Left cardiac atrium (tissue), 4 donors: ENCODE measurements at regions not wholly inside any gene's neighbourhood (a gene's known extent, or its start where the extent isn't known, plus 50 kb on each side); places are given as distances from the start of the nearest gene placed in this dataset.

Source experiments
- ATAC-seq, 2 donors: fragments of 200-7000 bp; cut with Tn5 transposase; one replicate each; pipeline ENCODE4 v1.9.1; 2020; ENCODE audit warnings: mild to moderate bottlenecking in 2 of 2, moderate library complexity in 2 of 2
- DNase-seq: peaks from one replicate; pipeline ENCODE4 v3.0.0-alpha.2; 2020
- intact Hi-C, 2 donors: fragments of 100-400 bp; cut with DNase I; formaldehyde crosslinking; loops; one replicate each; pipeline versions ENCODE4 v1.14.1 to v1.15.1; 2022 to 2023
- donor health status: DM: no; HTN: yes; CAD: no.
- donor health status: DM: no; HTN: yes; CAD: no; lungs with severe emphysema.
- donor health status: DM: yes; HTN: yes; CAD: no.
- donor health status: Dilated cardiomyopathy.

- no peak for ATAC-seq
Measured at GRCh38 chr7:35581605-35582210, 113.2 kb downstream of the HERPUD2 start.

GRCh38 chr7:35576031-35576573, 118.8 kb downstream of the HERPUD2 start:
- peak in 1 of 2 donors; percentile 29 for ATAC-seq
- intact Hi-C loops: no loop called here
- no peak for DNase-seq

More at GRCh38 chr7:35581605-35582210, 113.2 kb downstream of the HERPUD2 start:
- DNase-seq: no peak
- intact Hi-C loops: no loop called here

GRCh38 chr7:35571611-35572240, 123.2 kb downstream of the HERPUD2 start:
- intact Hi-C loops: no loop called here
- ATAC-seq: peak in 1 of 2 donors; percentile 52

GRCh38 chr7:35570937-35571336, 124.0 kb downstream of the HERPUD2 start:
- peak in 1 of 2 donors; percentile 40 for ATAC-seq
- intact Hi-C loops: no loop called here
- no peak for DNase-seq

More at GRCh38 chr7:35571611-35572240, 123.2 kb downstream of the HERPUD2 start:
- no peak for DNase-seq

GRCh38 chr7:35565927-35566326, 129.0 kb downstream of the HERPUD2 start:
- ATAC-seq: no peak
- intact Hi-C loops: no loop called here
- DNase-seq: no peak

GRCh38 chr7:35558841-35559240, 136.1 kb downstream of the HERPUD2 start:
- DNase-seq: no peak
- intact Hi-C loops: no loop called here
- ATAC-seq: no peak

GRCh38 chr7:35556515-35557471, 138.1 kb downstream of the HERPUD2 start:
- DNase-seq (no peak), ATAC-seq (no peak)
- intact Hi-C loops: no loop called here

GRCh38 chr7:35555934-35556333, 139.0 kb downstream of the HERPUD2 start:
- intact Hi-C loops: no loop called here
- ATAC-seq (peak in 1 of 2 donors; percentile 16), DNase-seq (no peak)

GRCh38 chr7:35555386-35555785, 139.5 kb downstream of the HERPUD2 start:
- DNase-seq (no peak), ATAC-seq (no peak)
- intact Hi-C loops: no loop called here

- DNase-seq: no peak
- ATAC-seq: peak; percentile 73 to 80
- intact Hi-C loops: no loop called here
Measured at GRCh38 chr7:35553519-35553918, 141.4 kb downstream of the HERPUD2 start.

GRCh38 chr7:35552691-35553090, 142.2 kb downstream of the HERPUD2 start:
- intact Hi-C loops: no loop called here
- DNase-seq (no peak), ATAC-seq (no peak)

GRCh38 chr7:35551321-35552081, 143.4 kb downstream of the HERPUD2 start:
- ATAC-seq (no peak), DNase-seq (no peak)
- intact Hi-C loops: no loop called here

- no peak for DNase-seq
- no peak for ATAC-seq
- intact Hi-C loops: no loop called here
Measured at GRCh38 chr7:35550831-35551230, 144.1 kb downstream of the HERPUD2 start.

GRCh38 chr7:35549781-35550180, 145.2 kb downstream of the HERPUD2 start:
- DNase-seq (no peak), ATAC-seq (no peak)
- intact Hi-C loops: no loop called here

- ATAC-seq (no peak), DNase-seq (no peak)
- intact Hi-C loops: no loop called here
Measured at GRCh38 chr7:35548291-35548690, 146.6 kb downstream of the HERPUD2 start.

- ATAC-seq (no peak), DNase-seq (no peak)
- intact Hi-C loops: no loop called here
Measured at GRCh38 chr7:35546691-35547429, 148.1 kb downstream of the HERPUD2 start.

- intact Hi-C loops: no loop called here
- no peak for ATAC-seq
- no peak for DNase-seq
Measured at GRCh38 chr7:35545831-35546230, 149.1 kb downstream of the HERPUD2 start.

GRCh38 chr7:35544028-35544742, 150.8 kb downstream of the HERPUD2 start:
- ATAC-seq (no peak), DNase-seq (no peak)
- intact Hi-C loops: no loop called here
